HG03520 (cell line): ENCODE measurements at regions not wholly inside any gene's neighbourhood (a gene's known extent, or its start where the extent isn't known, plus 50 kb on each side); places are given as distances from the start of the nearest gene placed in this dataset.
"Not testable (repeated sequence)": the region's sequence is repeated elsewhere in the genome, so short reads cannot be mapped to it uniquely, and the experiment has no call there.

Experiments
- ATAC-seq: cut with Tn5 transposase; IDR thresholded peaks from one replicate; pipeline ENCODE4 v1.9.1; 2021; ENCODE audit warnings: mild to moderate bottlenecking, moderate library complexity; ENCODE audit not compliant: unreplicated experiment

GRCh38 chr1:73859227-73859626 is 338.7 kb downstream of the LRRIQ3 start:
- no peak for ATAC-seq

GRCh38 chr1:73854527-73854926 is 343.4 kb downstream of the LRRIQ3 start:
- no peak for ATAC-seq

GRCh38 chr1:73842436-73842835 is 355.5 kb downstream of the LRRIQ3 start:
- ATAC-seq = no peak

- no peak for ATAC-seq
Observed at GRCh38 chr1:73839922-73840321, 358.1 kb downstream of the LRRIQ3 start.

- ATAC-seq = no peak
Observed at GRCh38 chr1:73832276-73833181, 365.4 kb downstream of the LRRIQ3 start.

GRCh38 chr1:73827283-73827682 is 370.7 kb downstream of the LRRIQ3 start:
- ATAC-seq = not testable (repeated sequence)

GRCh38 chr1:73824065-73824464 is 373.9 kb downstream of the LRRIQ3 start:
- no peak for ATAC-seq

- ATAC-seq = peak; percentile 82
Observed at GRCh38 chr1:73821520-73821919, 376.5 kb downstream of the LRRIQ3 start.

GRCh38 chr1:73820843-73821242 is 377.1 kb downstream of the LRRIQ3 start:
- ATAC-seq = no peak

GRCh38 chr1:73813716-73814115 is 384.3 kb downstream of the LRRIQ3 start:
- no peak for ATAC-seq

- ATAC-seq = no peak
Observed at GRCh38 chr1:73813236-73813635, 384.7 kb downstream of the LRRIQ3 start.

GRCh38 chr1:73811798-73812197 is 386.2 kb downstream of the LRRIQ3 start:
- no peak for ATAC-seq

- ATAC-seq = no peak
Observed at GRCh38 chr1:73804935-73805334, 393.0 kb downstream of the LRRIQ3 start.

GRCh38 chr1:73803380-73803779 is 394.6 kb downstream of the LRRIQ3 start:
- no peak for ATAC-seq

- ATAC-seq = no peak
Observed at GRCh38 chr1:73801912-73802429, 396.0 kb downstream of the LRRIQ3 start.

- ATAC-seq = no peak
Observed at GRCh38 chr1:73800376-73800775, 397.6 kb downstream of the LRRIQ3 start.

- ATAC-seq = no peak
Observed at GRCh38 chr1:73789965-73790364, 408.0 kb downstream of the LRRIQ3 start.

GRCh38 chr1:73784026-73784425 is 413.9 kb downstream of the LRRIQ3 start:
- no peak for ATAC-seq

- ATAC-seq = no peak
Observed at GRCh38 chr1:73783352-73783751, 414.6 kb downstream of the LRRIQ3 start.

- no peak for ATAC-seq
Observed at GRCh38 chr1:73782901-73783300, 415.1 kb downstream of the LRRIQ3 start.

- no peak for ATAC-seq
Observed at GRCh38 chr1:73781251-73781650, 416.7 kb downstream of the LRRIQ3 start.

- ATAC-seq = no peak
Observed at GRCh38 chr1:73778471-73778870, 419.5 kb downstream of the LRRIQ3 start.
